Kidney tubule cell (primary cell): ENCODE measurements at regions not wholly inside any gene's neighbourhood (a gene's known extent, or its start where the extent isn't known, plus 50 kb on each side); places are given as distances from the start of the nearest gene placed in this dataset.
"Not testable (repeated sequence)": the region's sequence is repeated elsewhere in the genome, so short reads cannot be mapped to it uniquely, and the experiment has no call there.

ENCODE experiments used
- DNase-seq: peaks from one replicate; pipeline ENCODE4 v3.0.0-alpha.2; 2018; ENCODE audit warnings: low spot score

DNA sequence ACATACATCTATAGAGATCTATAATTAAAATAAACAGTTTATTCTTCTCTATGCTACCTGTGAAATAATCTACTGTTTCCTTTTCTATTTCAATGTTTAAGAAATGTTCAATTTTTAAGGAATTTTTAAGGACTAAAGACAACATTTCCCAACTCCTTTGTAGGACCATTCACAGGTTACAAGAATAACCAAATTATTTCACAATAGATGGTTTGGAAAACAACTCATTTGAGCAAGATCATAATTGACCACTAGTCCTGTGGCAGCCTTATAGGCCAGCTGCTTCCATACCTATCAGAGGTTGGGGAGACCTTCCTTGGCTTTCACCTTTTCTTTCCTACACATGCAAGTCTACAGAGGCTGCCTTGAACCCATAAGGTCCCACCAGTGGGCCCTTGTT, 193.7 kb downstream of the TTC39B start:
- DNase-seq = no peak

DNA sequence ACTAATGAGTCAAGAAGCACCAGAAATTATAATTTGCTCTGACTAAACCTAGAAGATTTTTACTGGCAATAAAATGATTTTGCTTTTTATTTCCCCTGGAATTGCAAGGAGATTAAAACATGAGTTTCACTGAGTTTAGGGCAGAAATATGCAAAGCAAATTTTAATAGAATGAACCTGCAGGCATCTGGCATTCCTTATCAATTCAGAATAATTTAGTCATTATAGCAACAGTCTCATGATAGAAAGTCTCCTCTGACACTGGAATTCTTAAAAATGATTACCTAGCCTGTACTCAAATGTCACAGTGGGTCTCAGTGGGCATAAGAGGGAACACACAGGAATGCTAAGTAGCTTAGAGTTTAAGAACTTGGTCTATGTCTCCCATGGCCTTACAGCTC, 195.9 kb downstream of the TTC39B start:
- no peak for DNase-seq

DNA sequence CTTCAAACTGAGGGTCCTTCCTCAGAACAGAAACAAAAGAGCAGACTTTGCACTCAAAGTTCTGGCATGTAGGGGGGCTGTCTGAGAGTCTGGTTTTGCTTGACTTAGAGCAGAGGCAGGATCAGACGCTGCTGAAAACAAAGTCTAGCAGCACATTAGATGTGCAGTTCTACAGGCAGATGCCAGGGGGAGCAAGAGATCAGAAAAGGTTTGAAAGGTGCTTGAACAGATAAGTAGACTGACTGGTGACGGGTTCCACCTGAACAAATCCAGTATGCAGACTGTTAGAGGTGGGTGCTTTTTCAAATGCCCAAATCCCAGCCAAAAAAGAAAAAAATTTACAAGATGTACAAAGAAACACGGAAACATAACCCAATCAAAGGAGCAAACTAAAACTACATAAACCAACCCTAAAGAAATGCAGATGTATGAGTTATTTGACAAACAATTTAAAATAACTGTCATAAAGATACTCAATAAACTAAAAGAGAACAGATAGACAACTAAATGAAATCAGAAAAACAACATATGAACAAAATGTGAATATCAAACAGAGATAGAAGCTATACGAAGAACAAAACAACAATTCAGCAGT, 194.7 kb upstream of the FREM1 start:
- DNase-seq = peak; percentile 41

DNA sequence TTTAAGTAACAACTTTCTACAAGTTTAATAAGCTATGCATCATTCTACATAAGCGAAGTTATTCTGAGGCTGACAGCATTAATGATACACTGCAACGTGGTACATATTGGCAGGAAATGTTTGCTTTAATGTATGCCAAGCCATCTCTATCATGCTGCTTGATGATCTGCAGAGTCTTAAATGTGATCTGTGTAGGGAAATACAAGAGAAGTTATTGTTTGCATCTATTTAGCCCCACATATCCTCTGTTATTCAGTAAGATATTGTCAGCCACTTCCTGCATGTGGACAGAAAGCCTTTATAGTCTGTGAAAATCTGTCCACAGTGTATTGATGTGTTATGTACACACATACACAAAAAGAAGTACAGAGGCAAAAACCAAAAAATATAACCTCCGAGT, 193.1 kb upstream of the FREM1 start:
- no peak for DNase-seq

DNA sequence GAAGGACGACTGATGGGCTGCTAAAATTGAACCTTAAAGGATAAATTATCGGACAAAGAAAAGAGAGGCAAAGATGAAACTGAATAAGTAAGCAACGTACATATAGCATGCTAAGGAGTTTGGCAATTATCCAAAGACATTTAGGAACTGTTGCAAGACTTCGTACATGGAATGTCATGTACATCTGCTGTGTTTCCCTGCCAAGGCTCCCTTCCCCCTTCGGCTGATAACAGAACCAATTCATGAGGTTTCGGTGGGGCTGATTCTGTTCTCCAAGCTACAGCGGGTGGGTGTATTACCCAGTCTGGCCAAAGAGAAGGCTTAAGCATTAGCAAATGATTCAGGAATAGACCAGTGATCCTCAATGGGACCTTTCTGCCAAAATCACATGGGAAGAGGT, 190.9 kb upstream of the FREM1 start:
- no peak for DNase-seq

DNA sequence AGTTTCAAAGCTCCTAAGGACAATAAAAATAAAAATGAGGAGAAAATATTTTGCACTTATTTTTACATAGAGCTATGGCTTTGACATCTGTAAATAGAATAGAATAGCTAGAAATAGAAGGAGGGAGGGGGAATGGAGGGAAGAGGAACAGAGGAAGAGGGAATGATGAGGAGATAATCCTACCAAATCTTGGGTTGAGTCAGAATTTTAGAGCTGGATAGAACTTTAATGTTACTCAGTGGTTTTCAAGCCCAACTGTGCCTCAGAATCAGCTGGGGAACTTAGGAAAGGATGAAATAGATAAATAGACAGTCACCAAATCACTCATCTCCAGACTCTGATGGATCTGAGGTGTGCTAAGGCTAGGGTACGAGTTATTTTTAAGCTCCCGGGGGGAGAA, 190.3 kb upstream of the FREM1 start:
- no peak for DNase-seq

DNA sequence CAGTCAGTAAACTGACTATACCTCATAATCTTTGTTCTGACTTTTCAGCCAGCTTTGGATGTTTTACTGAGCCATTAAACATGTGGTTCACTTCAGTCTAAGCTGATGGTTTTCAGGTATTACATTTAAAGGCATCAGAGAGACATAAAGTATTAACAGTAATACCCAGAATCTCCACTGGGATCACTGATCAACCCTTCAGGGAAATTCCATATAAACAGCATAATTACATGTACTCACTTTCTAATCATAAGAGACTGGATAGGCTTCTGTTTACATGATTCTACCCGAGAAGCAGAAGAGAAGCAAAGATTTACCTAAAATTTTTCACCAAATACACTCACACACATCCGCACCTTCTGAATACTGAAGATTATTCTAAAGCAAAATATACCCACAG, 186.7 kb upstream of the FREM1 start:
- DNase-seq = no peak

DNA sequence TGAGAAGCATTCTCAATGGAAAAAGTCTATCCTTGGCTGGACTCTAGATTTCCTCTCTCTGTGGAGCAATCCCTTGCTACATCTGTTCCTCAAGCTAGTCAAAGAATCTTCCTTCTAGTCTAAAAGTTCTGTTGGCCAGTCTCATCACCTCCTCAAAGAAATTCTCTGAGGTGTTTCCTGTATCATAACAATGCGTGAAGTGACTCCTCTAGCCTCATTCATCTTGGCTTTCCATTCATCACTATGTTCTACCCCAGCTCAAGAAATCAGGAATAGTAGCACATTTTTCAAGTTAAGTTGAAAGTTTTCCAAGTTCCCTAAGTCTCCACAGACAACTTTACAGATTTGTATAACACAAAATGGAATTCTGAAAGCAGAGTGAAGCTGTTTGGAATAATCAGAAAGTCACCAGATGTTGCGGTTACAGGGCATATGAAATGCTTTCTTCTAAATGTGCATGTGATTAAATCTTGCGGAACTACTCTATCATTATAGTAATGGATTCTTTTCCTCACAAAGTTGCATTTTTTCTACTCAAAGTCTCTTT, 176.6 kb upstream of the FREM1 start:
- no peak for DNase-seq

DNA sequence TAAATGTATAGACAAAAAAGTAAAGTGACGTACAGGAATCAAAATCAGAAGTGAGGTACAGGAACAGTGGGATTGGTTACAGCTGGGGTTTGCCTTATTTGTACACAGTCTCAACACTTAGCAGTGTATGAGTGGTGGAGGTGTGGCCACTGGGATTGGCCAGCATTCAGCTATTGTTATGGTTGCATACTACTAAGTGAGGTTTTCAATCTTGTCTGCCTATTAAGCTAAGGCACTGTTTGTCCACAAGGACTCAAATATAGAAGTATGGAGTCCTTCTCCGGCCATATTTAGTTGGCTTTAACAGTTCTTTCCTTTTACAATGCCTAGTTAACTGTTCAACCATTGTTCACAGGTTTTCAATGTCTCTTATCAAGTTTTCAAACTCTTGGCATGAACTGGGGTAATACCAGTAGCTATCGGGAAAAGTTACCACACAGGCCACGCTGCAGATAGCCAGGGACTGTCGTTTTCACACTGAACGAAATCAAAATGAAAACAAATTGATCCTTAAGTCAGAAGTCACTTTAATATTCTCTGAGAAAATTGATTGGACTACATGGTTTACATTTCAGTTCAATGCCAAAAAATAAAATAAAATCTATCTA, 176.0 kb upstream of the FREM1 start:
- no peak for DNase-seq

DNA sequence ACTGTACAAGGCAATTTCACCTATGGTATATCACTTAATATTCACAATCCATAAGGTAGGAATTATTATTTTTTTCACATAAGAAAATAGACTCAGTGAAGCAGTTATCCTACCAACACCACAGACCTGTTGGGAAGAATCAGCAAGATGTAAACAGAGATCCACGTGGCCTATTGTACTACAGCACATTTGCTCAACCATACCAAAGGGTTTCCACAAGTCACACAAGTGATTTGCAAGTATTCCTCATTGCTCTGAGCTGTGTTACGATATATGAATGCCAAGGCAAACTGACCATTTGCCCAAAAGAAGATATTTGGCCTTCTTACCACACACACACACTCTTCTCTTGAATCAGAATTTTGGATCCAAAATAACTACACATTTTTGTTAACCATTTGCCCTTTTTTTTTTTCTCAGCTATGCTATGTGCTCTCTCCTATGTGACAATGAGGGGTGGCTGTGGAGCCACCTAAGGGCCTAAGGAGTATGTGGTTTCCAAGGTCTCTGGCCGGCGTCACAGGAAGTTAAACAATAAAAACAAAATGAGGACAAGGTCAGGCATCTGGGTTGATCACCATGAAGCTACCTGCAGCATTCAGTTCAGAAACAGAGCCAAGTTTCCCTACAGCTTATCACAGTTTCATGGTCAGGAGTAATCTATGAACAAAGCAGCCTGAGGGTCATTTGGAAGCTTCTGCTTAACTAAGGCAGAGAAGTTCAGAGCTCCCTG, 171.0 kb upstream of the FREM1 start:
- no peak for DNase-seq

DNA sequence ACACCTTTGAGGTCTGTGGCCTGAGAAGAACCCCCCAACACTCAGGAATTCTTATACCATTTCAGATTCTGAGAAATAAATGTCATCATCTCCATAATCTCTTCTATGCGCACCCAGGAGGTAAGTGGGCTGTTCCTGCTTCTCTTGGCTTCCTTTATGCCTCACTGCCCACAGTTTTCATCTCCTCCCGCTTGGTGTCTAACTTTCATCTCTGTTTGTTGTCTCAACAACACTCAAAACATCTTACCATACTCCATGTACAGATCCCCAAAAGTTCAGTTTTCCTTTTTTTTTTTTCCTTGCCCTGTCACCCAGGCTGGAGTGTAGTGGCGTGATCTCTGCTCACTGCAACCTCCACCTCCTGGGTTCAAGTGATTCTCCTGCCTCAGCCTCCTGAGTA, 170.2 kb upstream of the FREM1 start:
- DNase-seq = no peak

DNA sequence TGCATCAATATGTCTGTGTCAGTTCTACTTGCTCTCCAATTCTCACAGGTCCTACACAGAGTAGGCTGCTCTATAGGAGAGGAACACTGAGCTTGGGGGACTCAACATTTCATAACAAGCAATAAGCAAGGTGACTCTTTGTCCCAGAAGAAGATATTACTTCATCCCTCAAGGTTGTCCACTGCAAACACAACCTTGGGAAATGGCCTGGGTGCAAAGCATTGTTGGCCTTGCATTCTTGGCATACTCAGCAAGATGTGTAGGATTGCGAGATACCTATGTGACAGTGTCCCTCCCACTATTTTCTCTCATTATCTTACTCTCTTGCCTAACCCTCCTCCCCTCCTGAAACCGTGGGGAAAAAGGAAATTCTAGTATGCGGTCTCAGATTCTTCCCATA, 169.8 kb upstream of the FREM1 start:
- no peak for DNase-seq

DNA sequence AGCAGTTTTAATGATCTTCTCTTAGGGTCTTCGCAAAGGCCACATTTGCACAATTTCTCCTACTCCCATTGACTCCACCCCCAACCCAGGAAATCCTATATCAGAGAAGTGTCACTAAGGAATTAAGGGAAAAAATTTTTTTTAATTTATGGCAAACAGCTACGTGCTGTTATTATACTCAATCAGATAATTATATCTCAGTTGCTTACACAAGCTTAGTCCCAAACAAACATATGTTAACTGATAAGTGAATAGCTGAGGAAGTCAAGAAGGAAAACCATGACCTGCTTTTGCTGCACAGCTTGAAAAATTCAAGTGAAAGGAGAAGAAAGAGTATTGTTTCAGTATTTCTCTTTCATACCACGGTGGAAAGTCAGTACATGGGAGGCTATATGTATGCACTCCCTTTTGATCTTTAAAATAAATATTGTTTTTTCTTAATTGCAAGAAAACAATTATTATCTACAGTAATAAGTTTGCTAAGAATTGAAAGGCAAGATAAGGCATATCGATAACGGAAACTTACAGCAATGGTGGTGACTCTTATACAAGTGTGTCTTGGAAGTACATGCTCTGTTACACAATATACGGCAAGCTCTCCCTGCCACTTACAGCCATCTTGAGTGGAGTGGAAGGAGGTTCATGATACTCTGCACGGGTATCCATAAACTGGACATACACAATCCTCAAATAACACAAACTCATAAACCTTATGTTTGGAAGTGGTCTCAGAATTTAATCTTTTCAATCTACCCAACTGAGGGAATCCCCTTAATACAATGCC, 167.9 kb upstream of the FREM1 start:
- no peak for DNase-seq

DNA sequence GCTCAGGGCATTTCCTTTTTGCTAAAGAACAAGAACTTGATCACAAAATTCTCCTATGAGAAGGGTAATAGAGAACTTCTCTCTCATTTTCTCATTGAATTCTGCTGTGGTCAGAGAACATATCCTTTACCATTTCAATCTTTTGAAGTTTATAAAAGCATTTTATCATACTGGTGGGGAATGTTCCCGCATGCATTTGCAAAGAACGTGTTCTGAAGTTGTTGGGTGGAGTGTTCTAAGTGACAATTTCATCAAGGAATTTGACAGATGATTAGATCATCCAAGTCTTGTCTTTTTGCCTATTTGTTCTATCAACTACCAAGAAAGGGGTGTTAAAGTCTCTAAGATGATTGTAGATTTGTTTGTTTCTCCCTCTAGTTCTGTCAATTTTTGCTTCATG, 163.4 kb upstream of the FREM1 start:
- no peak for DNase-seq

DNA sequence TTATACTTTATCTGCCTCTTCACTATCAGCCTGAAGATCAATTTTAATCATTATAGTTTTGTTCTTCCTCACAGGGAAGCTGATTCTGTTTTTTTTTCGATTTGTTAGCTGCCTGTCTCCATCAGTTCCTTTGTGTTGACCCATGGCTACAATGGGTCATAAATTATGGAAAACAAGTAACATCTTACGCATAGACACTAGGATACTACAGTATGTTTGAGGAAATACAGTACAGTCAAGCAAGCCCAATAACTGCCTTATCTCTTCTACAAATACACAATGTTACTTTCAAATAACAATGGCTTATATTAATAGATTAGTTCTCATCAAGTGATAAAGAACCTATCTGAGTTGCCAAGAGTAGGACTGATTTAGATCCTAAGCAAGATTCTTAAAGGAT, 160.5 kb upstream of the FREM1 start:
- no peak for DNase-seq

DNA sequence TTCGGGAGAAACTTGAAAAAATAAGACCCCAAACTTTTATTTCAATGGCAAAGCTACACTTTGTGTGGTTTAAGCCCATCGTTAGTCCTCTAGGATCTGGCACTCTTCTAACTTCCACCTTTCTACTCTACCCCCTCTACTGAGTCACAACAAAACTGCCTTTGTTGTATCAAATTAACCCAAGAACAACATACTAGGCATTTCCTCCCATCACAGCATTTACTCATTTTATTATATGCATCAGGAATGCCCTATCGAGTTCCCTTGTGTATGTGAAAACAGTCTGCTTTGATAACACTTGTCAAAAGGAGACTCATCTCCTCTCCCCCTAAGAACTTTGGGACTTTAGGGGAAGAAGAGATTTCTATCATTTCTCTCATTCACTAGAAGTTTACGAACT, 158.9 kb upstream of the FREM1 start:
- no peak for DNase-seq

DNA sequence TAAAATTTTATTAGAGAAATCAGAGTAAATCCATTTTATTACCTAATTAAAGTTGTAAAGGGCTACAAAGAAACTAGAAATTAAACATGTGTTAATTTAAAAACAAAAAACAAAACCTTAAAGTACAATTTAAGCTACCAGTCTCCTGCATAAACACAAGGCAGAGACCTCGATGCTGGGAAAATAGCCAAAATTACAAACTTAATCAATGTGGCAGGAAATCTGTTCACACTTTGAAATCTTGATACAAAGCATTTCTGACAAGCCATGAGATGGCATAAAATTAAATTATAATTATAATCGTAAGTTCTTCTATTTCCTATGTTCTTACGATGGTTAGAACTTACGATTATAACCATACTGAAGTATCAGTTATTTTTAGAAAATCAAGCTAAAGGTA, 158.0 kb upstream of the FREM1 start:
- DNase-seq = no peak

DNA sequence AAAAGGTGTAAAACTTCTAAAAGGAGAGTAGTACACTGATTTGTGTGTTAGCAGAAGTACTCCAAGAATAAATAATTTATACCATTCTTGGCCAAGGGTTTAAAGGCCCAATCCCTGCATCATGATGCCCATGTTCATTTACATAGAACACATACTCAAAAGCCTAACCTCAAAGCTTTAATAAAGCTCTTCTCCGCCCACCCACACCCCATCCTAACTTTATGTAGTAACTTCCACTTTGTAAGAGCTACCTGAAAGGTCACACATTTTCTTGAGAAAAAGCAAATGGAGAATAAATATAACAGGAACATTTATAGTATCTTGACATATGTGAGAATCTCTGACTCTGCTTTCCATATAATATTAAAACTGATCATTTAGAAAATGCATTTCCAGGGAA, 148.8 kb upstream of the FREM1 start:
- DNase-seq = no peak

DNA sequence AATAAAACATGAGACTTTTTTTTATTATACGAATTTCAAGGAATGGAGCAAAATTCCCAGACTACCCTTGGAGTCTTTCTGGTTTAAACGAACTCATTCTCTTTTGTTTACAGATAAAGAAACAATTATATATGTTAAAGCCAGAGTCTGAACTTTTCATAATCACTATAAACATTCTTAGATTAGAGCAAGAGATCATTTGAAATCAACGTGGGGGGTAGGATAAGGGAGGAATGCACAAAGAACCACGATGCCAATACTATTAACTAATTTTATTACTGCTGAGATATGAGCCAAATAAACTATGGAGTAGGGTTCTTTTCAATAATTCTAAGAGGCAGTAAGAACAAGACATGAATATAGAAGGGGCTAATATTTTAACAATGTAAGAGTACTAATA, 148.0 kb upstream of the FREM1 start:
- DNase-seq = no peak

DNA sequence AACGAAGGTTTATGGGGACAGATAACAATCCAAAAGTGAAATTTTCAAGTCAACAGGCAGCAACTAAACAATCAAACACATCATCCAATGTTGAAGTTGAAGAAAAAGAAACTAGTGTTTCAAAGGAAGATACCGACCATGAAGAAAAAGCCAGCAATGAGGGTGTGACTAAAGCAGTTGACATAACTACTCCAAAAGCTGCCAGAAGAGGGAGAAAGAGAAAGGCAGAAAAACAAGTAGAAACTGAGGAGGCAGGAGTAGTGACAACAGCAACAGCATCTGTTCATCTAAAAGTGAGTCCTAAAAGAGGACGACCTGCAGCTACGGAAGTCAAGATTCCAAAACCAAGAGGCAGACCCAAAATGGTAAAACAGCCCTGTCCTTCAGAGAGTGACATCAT, 145.1 kb upstream of the FREM1 start:
- DNase-seq = not testable (repeated sequence)

DNA sequence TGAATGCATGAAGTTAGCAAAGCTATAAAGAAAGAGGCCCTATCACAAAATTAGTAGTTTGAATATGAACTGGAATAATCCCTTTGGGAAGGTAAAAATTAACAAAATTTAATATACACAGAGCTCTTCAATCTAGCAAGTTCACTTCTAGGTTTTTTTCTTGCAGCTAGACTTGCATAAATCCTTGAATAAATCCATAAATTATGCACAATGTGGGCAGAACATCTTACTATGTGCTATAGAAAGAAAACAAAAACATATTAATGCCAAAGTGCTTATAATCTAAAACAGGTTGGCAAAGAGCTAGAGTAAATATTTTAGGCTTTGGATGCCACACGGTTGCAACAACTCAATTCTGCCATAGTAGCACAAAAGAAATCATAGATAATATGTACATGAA, 138.5 kb upstream of the FREM1 start:
- no peak for DNase-seq

DNA sequence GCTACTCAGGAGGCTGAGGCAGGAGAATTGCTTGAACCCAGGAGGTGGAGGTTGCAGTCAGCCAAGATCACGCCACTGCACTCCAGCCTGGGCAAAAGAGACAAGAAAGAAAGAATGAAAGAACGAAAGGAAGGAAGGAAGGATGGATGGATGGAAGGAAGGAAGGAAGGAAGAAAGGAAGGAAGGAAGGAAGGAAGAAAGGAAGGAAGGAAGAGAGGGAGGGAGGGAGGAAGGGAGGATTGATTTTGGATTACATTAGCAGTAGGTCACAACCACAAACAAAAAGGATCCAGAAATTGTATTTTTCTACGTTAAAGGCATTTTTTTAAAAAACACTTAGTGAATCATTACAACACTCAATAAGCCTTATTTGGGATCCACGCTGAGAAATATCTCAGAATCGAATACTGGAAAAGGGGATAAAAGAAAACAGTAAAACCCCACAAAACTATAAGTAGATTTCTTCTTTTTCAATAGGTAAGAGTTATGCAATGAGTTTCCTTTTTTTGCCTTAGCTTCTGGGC, 136.9 kb upstream of the FREM1 start:
- no peak for DNase-seq

DNA sequence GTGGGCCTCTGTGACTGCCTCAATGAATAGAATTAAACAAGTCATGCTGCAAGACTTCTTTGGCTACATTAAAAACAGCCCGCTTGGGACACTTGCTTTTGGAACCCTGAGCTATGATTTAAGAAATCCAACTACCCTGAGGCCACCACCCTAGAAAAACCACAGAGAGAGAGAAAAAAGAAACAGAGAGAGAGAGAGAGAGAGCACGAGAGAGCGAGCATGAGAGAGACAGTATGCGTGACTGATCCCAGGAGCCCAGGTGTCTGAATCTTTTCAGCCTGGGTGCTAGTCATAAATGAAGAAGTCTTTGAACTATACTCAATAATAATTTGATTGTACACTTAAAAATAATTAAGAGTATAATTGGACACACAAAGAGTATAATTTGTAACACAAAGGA, 123.1 kb upstream of the FREM1 start:
- no peak for DNase-seq
